ENCODE measurements at regions not wholly inside any gene's neighbourhood (a gene's known extent, or its start where the extent isn't known, plus 50 kb on each side); places are given as distances from the start of the nearest gene placed in this dataset.

GRCh38 chr16:62089715-62090114 lies 53.5 kb upstream of the CDH8 start:
- H3K4me3 ChIP-seq (ENCODE audit: control insufficient read depth, low read depth, low read length): no peak overlapping the region
- no peak for DNase-seq (ENCODE audit: low read depth)
- no peak for TF ChIP-seq CTCF (conservative IDR thresholded peaks at IDR 0.05; ENCODE audit: control insufficient read depth, insufficient read depth, low read depth, low read length)

GRCh38 chr16:62088731-62089410 lies 52.6 kb upstream of the CDH8 start:
- no peak for TF ChIP-seq CTCF (conservative IDR thresholded peaks at IDR 0.05; ENCODE audit: control insufficient read depth, insufficient read depth, low read depth, low read length)
- H3K4me3 ChIP-seq (ENCODE audit: control insufficient read depth, low read depth, low read length): no peak overlapping the region
- DNase-seq (ENCODE audit: low read depth): no peak
